Osteoblast (primary cell): ENCODE measurements at regions not wholly inside any gene's neighbourhood (a gene's known extent, or its start where the extent isn't known, plus 50 kb on each side); places are given as distances from the start of the nearest gene placed in this dataset.

Experiments
- DNase-seq: peaks from one replicate; pipeline ENCODE4 v3.0.0; 2011; ENCODE audit warnings: low spot score, mixed read lengths; ENCODE audit not compliant: insufficient read length; ENCODE audit errors: missing footprints
- H2AFZ ChIP-seq: 2 replicates; pipeline ENCODE4 v1.6.0; 2011; ENCODE audit warnings: mild to moderate bottlenecking, low read length
- H3K27ac ChIP-seq: 2 replicates; pipeline ENCODE4 v1.5.1; 2011; ENCODE audit warnings: mild to moderate bottlenecking, low read depth, low read length, moderate library complexity
- H3K27me3 ChIP-seq: 2 replicates; pipeline ENCODE4 v1.6.0; 2012; ENCODE audit warnings: mild to moderate bottlenecking, control low read depth, inconsistent platforms, low read length, moderate library complexity; ENCODE audit not compliant: insufficient read depth
- H3K36me3 ChIP-seq: 2 replicates; pipeline ENCODE4 v1.5.1; 2011; ENCODE audit warnings: mild to moderate bottlenecking, low read length, control low read depth, moderate library complexity; ENCODE audit not compliant: insufficient read depth
- H3K4me1 ChIP-seq: 2 replicates; pipeline ENCODE4 v1.5.1; 2011; ENCODE audit warnings: mild to moderate bottlenecking, low read length, control low read depth, moderate library complexity; ENCODE audit not compliant: insufficient read depth
- H3K4me2 ChIP-seq: 2 replicates; pipeline ENCODE4 v1.6.0; 2011; ENCODE audit warnings: mild to moderate bottlenecking, low read length; ENCODE audit not compliant: insufficient read depth
- H3K4me3 ChIP-seq: fragments of 200-600 bp; sonication (generic); 3 replicates; pipeline ENCODE4 v1.5.1; 2012; ENCODE audit warnings: mild to moderate bottlenecking, low read length, inconsistent platforms; ENCODE audit not compliant: insufficient read depth
- H3K79me2 ChIP-seq: 2 replicates; pipeline ENCODE4 v1.6.0; 2012; ENCODE audit warnings: mild to moderate bottlenecking, low read length, control low read depth, inconsistent platforms; ENCODE audit not compliant: insufficient read depth
- H3K9me3 ChIP-seq: 2 replicates; pipeline ENCODE4 v1.5.1; 2011; ENCODE audit warnings: low read depth, low read length, control low read depth
- H4K20me1 ChIP-seq: 2 replicates; pipeline ENCODE4 v1.6.0; 2012; ENCODE audit warnings: mild to moderate bottlenecking, low read length, control low read depth; ENCODE audit not compliant: insufficient read depth
- TF ChIP-seq, protein P1 (sequence below): IDR thresholded peaks from 2 replicates; pipeline ENCODE4 v1.5.1; 2011; ENCODE audit warnings: mild to moderate bottlenecking, low read depth, low read length, moderate library complexity; ENCODE audit errors: extremely low read depth

DNA sequence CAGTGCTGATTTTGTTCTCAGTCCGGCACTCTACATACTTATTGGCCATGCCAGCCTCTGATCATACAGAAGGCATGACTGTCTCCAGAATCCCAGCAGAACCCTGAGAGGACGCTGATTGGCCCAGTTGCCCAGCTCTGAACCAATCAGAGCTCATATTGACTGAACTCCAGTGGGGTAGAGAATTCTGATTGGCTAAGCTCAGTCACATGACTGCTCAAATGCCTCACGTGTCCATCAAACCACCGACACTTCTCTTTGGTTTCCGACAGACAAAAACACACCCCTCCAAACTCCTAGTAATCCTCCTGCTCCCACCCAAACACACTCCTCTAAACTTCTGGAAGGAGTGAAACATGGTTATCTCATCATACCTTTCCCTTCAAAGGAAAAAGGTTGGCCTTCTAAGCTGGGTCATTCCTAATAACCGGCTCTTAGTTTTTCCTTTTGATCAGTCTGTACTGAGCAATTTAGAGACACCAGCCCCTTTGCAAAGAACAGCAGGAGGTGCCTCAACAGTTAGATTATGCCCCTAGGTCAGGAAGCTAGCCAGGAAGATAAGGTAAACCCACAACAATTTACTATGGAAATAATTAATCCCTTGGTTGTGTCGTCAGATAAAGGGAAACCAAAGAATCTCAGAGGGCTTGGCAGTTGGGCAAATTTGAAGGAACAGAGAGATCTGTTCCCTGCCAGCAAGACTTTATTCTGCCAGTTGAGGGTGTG, 187.8 kb downstream of the TLE3 start:
- H3K27me3 ChIP-seq = peaks cover 34% of the 10 kb centered on the region
- no peaks in the 10 kb centered on the region for H3K79me2 ChIP-seq
- H3K9me3 ChIP-seq = no peaks in the 10 kb centered on the region
- H3K4me2 ChIP-seq = no peak overlapping the region
- H3K27ac ChIP-seq = no peak overlapping the region
- H2AFZ ChIP-seq = no peak overlapping the region
- TF ChIP-seq, protein P1, sequence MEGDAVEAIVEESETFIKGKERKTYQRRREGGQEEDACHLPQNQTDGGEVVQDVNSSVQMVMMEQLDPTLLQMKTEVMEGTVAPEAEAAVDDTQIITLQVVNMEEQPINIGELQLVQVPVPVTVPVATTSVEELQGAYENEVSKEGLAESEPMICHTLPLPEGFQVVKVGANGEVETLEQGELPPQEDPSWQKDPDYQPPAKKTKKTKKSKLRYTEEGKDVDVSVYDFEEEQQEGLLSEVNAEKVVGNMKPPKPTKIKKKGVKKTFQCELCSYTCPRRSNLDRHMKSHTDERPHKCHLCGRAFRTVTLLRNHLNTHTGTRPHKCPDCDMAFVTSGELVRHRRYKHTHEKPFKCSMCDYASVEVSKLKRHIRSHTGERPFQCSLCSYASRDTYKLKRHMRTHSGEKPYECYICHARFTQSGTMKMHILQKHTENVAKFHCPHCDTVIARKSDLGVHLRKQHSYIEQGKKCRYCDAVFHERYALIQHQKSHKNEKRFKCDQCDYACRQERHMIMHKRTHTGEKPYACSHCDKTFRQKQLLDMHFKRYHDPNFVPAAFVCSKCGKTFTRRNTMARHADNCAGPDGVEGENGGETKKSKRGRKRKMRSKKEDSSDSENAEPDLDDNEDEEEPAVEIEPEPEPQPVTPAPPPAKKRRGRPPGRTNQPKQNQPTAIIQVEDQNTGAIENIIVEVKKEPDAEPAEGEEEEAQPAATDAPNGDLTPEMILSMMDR = no peak
- no peaks in the 10 kb centered on the region for H4K20me1 ChIP-seq
- no peak for DNase-seq
- H3K4me1 ChIP-seq = no peaks in the 10 kb centered on the region
- H3K36me3 ChIP-seq = no peaks in the 10 kb centered on the region
- H3K4me3 ChIP-seq = no peak overlapping the region

DNA sequence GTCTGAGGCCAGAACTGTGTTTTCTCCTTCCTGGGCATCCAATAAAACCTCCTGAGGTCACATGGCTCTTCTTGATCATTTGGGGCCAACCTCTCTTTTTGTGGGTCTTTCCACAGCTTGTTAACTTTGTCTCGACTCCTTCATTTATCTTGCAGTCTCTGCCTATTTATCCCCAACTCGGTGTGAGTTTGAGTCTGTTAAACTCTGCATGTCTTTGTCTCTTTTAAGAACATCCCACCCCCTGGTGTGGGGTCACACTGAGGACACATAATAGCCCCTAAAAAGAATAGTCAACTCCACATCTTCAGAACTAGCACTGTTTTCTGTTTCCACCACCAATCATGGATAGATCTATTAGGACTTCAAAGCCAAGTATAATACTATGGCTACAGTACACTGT, 187.2 kb downstream of the TLE3 start:
- peaks cover 37% of the 10 kb centered on the region for H3K27me3 ChIP-seq
- no peaks in the 10 kb centered on the region for H4K20me1 ChIP-seq
- no peaks in the 10 kb centered on the region for H3K9me3 ChIP-seq
- H3K36me3 ChIP-seq = no peaks in the 10 kb centered on the region
- H3K4me2 ChIP-seq = no peak overlapping the region
- no peaks in the 10 kb centered on the region for H3K79me2 ChIP-seq
- no peak overlapping the region for H2AFZ ChIP-seq
- no peak for DNase-seq
- TF ChIP-seq, protein P1 = no peak
- no peak overlapping the region for H3K4me3 ChIP-seq
- H3K4me1 ChIP-seq = no peaks in the 10 kb centered on the region
- H3K27ac ChIP-seq = no peak overlapping the region

DNA sequence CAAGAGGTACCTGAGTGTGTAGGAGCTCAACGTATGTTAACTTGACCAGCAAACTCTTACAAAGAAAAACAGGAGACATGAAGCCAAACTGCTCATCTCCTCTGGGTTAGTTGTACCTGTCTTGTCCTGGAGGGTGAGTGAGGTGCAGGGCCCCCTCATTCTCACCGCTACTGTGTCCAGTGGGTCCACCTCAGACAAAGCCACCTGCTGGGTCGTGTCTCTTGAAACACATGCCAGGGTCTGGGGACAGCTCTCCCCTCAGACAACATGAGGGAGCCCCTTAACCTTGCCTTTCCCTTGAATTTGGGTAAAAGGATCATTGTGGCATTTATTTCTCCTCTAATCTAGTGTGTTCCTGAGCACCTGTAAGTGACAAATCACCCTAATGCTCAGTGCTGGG, 185.6 kb downstream of the TLE3 start:
- Histone ChIP-seq H3K4me2 (no peak overlapping the region), H3K27ac (no peak overlapping the region), H3K79me2 (no peaks in the 10 kb centered on the region), H3K27me3 (peaks cover 43% of the 10 kb centered on the region), H4K20me1 (no peaks in the 10 kb centered on the region), H3K9me3 (no peaks in the 10 kb centered on the region), H3K4me1 (no peaks in the 10 kb centered on the region), H3K4me3 (no peak overlapping the region), H2AFZ (no peak overlapping the region), H3K36me3 (no peaks in the 10 kb centered on the region)
- TF ChIP-seq, protein P1 = no peak
- DNase-seq = no peak

DNA sequence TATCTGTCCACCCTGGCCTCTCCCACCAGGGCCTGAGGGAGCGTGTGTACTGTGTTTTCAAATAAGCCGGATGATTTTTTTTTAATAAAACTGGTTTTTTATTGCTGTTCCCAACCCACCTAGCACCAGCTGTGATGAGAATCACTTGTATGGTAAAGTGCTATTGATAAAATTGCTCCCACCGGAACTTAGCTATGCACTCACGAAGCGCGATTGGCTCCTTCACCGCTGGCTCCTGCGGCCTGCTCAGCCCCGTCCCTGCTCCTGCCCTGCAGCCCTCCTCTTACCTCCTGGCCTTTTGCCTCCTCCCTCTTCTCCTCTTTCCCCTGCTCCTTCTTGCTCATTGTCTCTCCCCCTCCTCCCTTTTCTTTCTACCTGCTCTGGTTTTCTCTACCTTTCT, 183.7 kb downstream of the TLE3 start:
- no peak overlapping the region for H2AFZ ChIP-seq
- no peak overlapping the region for H3K4me2 ChIP-seq
- TF ChIP-seq, protein P1 = no peak
- H3K27me3 ChIP-seq = peaks cover 56% of the 10 kb centered on the region
- H3K4me3 ChIP-seq = no peak overlapping the region
- H3K36me3 ChIP-seq = no peaks in the 10 kb centered on the region
- H3K27ac ChIP-seq = no peak overlapping the region
- no peak for DNase-seq
- H3K9me3 ChIP-seq = no peaks in the 10 kb centered on the region
- no peaks in the 10 kb centered on the region for H4K20me1 ChIP-seq
- no peaks in the 10 kb centered on the region for H3K4me1 ChIP-seq
- H3K79me2 ChIP-seq = no peaks in the 10 kb centered on the region
